GM21423 (cell line): ENCODE measurements at regions not wholly inside any gene's neighbourhood (a gene's known extent, or its start where the extent isn't known, plus 50 kb on each side); places are given as distances from the start of the nearest gene placed in this dataset.

Source experiments
- ATAC-seq: cut with Tn5 transposase; IDR thresholded peaks from one replicate; pipeline ENCODE4 v1.9.1; 2021; ENCODE audit warnings: mild to moderate bottlenecking, moderate library complexity; ENCODE audit not compliant: unreplicated experiment

- ATAC-seq: no peak
Measured at GRCh38 chr14:85241022-85241855, 288.7 kb upstream of the FLRT2 start.

- ATAC-seq: no peak
Measured at GRCh38 chr14:85242666-85243065, 287.3 kb upstream of the FLRT2 start.

- ATAC-seq: no peak
Measured at GRCh38 chr14:85243321-85243720, 286.6 kb upstream of the FLRT2 start.

GRCh38 chr14:85247071-85247470, 282.9 kb upstream of the FLRT2 start:
- no peak for ATAC-seq

GRCh38 chr14:85248881-85249635, 280.9 kb upstream of the FLRT2 start:
- no peak for ATAC-seq

GRCh38 chr14:85250414-85251189, 279.3 kb upstream of the FLRT2 start:
- no peak for ATAC-seq

- ATAC-seq: no peak
Measured at GRCh38 chr14:85252011-85252410, 277.9 kb upstream of the FLRT2 start.

- no peak for ATAC-seq
Measured at GRCh38 chr14:85254711-85255110, 275.2 kb upstream of the FLRT2 start.

- ATAC-seq: no peak
Measured at GRCh38 chr14:85257287-85257686, 272.7 kb upstream of the FLRT2 start.

- no peak for ATAC-seq
Measured at GRCh38 chr14:85263916-85264675, 265.8 kb upstream of the FLRT2 start.

- ATAC-seq: no peak
Measured at GRCh38 chr14:85273099-85273677, 256.8 kb upstream of the FLRT2 start.

- no peak for ATAC-seq
Measured at GRCh38 chr14:85273952-85274351, 256.0 kb upstream of the FLRT2 start.

- ATAC-seq: no peak
Measured at GRCh38 chr14:85276161-85276978, 253.6 kb upstream of the FLRT2 start.

- no peak for ATAC-seq
Measured at GRCh38 chr14:85276979-85277228, 253.0 kb upstream of the FLRT2 start.

- ATAC-seq: no peak
Measured at GRCh38 chr14:85279407-85279806, 250.5 kb upstream of the FLRT2 start.

- no peak for ATAC-seq
Measured at GRCh38 chr14:85280074-85280473, 249.9 kb upstream of the FLRT2 start.

- ATAC-seq: no peak
Measured at GRCh38 chr14:85281921-85282320, 248.0 kb upstream of the FLRT2 start.

- no peak for ATAC-seq
Measured at GRCh38 chr14:85288041-85288440, 241.9 kb upstream of the FLRT2 start.

- ATAC-seq: no peak
Measured at GRCh38 chr14:85291731-85292130, 238.2 kb upstream of the FLRT2 start.
